A549 (cell line): ENCODE measurements at regions not wholly inside any gene's neighbourhood (a gene's known extent, or its start where the extent isn't known, plus 50 kb on each side); places are given as distances from the start of the nearest gene placed in this dataset.

Experiments used
- ATAC-seq, 2 experiments: fragments of 200-7000 bp in 1 of 2; fragments of >200 bp in 1 of 2; cut with Nextera tagmentation in 1 of 2; cut with Tn5 transposase in 1 of 2; 3 replicates each; pipeline versions ENCODE4 v1.8.0 to v1.9.1; 2018 to 2020; ENCODE audit warnings: mild to moderate bottlenecking in 1 of 2, moderate library complexity in 1 of 2
- CTCF ChIA-PET: fragments of 300-600 bp; sonication (Branson Sonifier 250); formaldehyde crosslinking; extraction: SDS; loops from one replicate; lab custom pipeline; 2021; ENCODE audit warnings: antibody characterized with exemption, inconsistent platforms; lab: Yijun Ruan, JAX
- POLR2A ChIA-PET: fragments of 350-600 bp; formaldehyde crosslinking; extraction: SDS; loops from one replicate; lab custom pipeline; 2021; ENCODE audit warnings: antibody characterized with exemption, inconsistent platforms; lab: Yijun Ruan, JAX
- DNase-seq, 2 experiments: peaks; one replicate each; pipeline versions ENCODE4 v3.0.0 to v3.0.0-alpha.2; 2011 to 2016; ENCODE audit warnings: low read depth in 1 of 2, low spot score in 1 of 2
- FAIRE-seq: peaks from 2 replicates; lab custom pipeline; 2011; peaks lifted over from hg19 to GRCh38; lab: Jason Lieb, UNC
- H3K27ac ChIP-seq, 2 experiments: fragments of >200 bp; sonication (Bioruptor Twin); formaldehyde crosslinking; 3 replicates each; pipeline ENCODE4 v1.5.1; 2016 to 2017
- H3K4me1 ChIP-seq: fragments of >200 bp; sonication (Bioruptor Twin); formaldehyde crosslinking; 3 replicates; pipeline ENCODE4 v1.6.1; 2016
- H3K4me2 ChIP-seq: fragments of >200 bp; sonication (Bioruptor Twin); formaldehyde crosslinking; 3 replicates; pipeline ENCODE4 v1.6.1; 2016
- H3K4me3 ChIP-seq: fragments of >200 bp; sonication (Bioruptor Twin); formaldehyde crosslinking; 3 replicates; pipeline ENCODE4 v1.5.1; 2016
- H3K9me3 ChIP-seq: fragments of >200 bp; sonication (Bioruptor Twin); formaldehyde crosslinking; 3 replicates; pipeline ENCODE4 v1.6.1; 2016
- BHLHE40 ChIP-seq: IDR thresholded peaks from 2 replicates; pipeline ENCODE4 v1.6.1; 2012; ENCODE audit warnings: low read depth, low read length, inconsistent platforms
- CBX2 ChIP-seq: fragments of 200-600 bp; sonication (generic); IDR thresholded peaks from 2 replicates; pipeline ENCODE4 v1.6.1; 2016; ENCODE audit warnings: low read depth, mild to moderate bottlenecking, borderline replicate concordance
- CEBPB ChIP-seq, 2 experiments: fragments of >200 bp in 1 of 2; sonication (Bioruptor Twin) in 1 of 2; formaldehyde crosslinking in 1 of 2; IDR thresholded peaks; 2 replicates each; pipeline ENCODE4 v1.6.1; 2012 to 2016
- CHD2 ChIP-seq: fragments of 150-350 bp; IDR thresholded peaks from 2 replicates; pipeline ENCODE4 v1.6.1; 2014; ENCODE audit warnings: low read length; ENCODE audit not compliant: partially characterized antibody
- E2F6 ChIP-seq: IDR thresholded peaks from 2 replicates; pipeline ENCODE4 v1.6.1; 2012; ENCODE audit warnings: low read depth, borderline replicate concordance
- EP300 ChIP-seq, 2 experiments: fragments of >200 bp; sonication (Bioruptor Twin); formaldehyde crosslinking; IDR thresholded peaks; 2 replicates in 1 of 2; 3 replicates in 1 of 2; pipeline ENCODE4 v1.6.1; 2016 to 2017
- FOXS1 ChIP-seq: fragments of 250-450 bp; sonication (Bioruptor Pico); IDR thresholded peaks from 2 replicates; pipeline ENCODE4 v1.5.0; 2020; ENCODE audit warnings: mild to moderate bottlenecking, moderate library complexity
- HDAC2 ChIP-seq: fragments of 200-600 bp; sonication (generic); IDR thresholded peaks from 2 replicates; pipeline ENCODE4 v1.6.1; 2016
- HEYL ChIP-seq: fragments of 250-450 bp; sonication (Bioruptor Pico); IDR thresholded peaks from 2 replicates; pipeline ENCODE4 v1.8.0; 2021; ENCODE audit warnings: mild to moderate bottlenecking, moderate library complexity
- HOXB13 ChIP-seq: fragments of 250-450 bp; sonication (Bioruptor Pico); IDR thresholded peaks from 2 replicates; pipeline ENCODE4 v1.5.0; 2020; ENCODE audit warnings: low read depth, mild to moderate bottlenecking, moderate library complexity
- JUN ChIP-seq, 2 experiments: fragments of >200 bp; sonication (Bioruptor Twin); formaldehyde crosslinking; IDR thresholded peaks; 2 replicates in 1 of 2; 3 replicates in 1 of 2; pipeline ENCODE4 v1.6.1; 2016 to 2017
- JUNB ChIP-seq: fragments of >200 bp; sonication (Bioruptor Twin); formaldehyde crosslinking; IDR thresholded peaks from 2 replicates; pipeline ENCODE4 v1.6.1; 2016
- KDM5A ChIP-seq: fragments of 200-600 bp; sonication (generic); IDR thresholded peaks from 2 replicates; pipeline ENCODE4 v1.6.1; 2016; ENCODE audit warnings: antibody characterized with exemption, mild to moderate bottlenecking
- MAFK ChIP-seq: fragments of 450-650 bp; IDR thresholded peaks from 2 replicates; pipeline ENCODE4 v1.6.1; 2014; ENCODE audit not compliant: partially characterized antibody
- MYC ChIP-seq: IDR thresholded peaks from 2 replicates; pipeline ENCODE4 v1.6.1; 2012; ENCODE audit warnings: mild to moderate bottlenecking, inconsistent platforms, low read length, improper control_type of control experiment, borderline replicate concordance
- NPAS2 ChIP-seq: fragments of 250-450 bp; sonication (Bioruptor Pico); IDR thresholded peaks from 2 replicates; pipeline ENCODE4 v1.8.0; 2022; ENCODE audit warnings: mild to moderate bottlenecking, moderate library complexity, borderline replicate concordance
- PHF8 ChIP-seq: fragments of 200-600 bp; sonication (generic); IDR thresholded peaks from 2 replicates; pipeline ENCODE4 v1.6.1; 2016; ENCODE audit warnings: low read depth, mild to moderate bottlenecking, antibody characterized with exemption, moderate library complexity, borderline replicate concordance
- POLR2AphosphoS2 ChIP-seq: conservative IDR thresholded peaks from 2 replicates; pipeline ENCODE4 v1.6.1; 2012; ENCODE audit warnings: low read length, improper control_type of control experiment, inconsistent platforms
- RAD21 ChIP-seq, 2 experiments: fragments of >200 bp in 1 of 2; sonication (Bioruptor Twin) in 1 of 2; formaldehyde crosslinking in 1 of 2; IDR thresholded peaks in 1 of 2; conservative IDR thresholded peaks in 1 of 2; 2 replicates in 1 of 2; 3 replicates in 1 of 2; pipeline ENCODE4 v1.6.1; 2012 to 2018; ENCODE audit warnings: inconsistent platforms in 1 of 2
- RARB ChIP-seq: fragments of 250-450 bp; sonication (Bioruptor Pico); IDR thresholded peaks from 2 replicates; pipeline ENCODE4 v1.8.0; 2021; ENCODE audit warnings: mild to moderate bottlenecking, moderate library complexity
- RCOR1 ChIP-seq: fragments of 150-350 bp; IDR thresholded peaks from 2 replicates; pipeline ENCODE4 v1.6.1; 2014; ENCODE audit warnings: antibody characterized with exemption, low read length, low read depth
- REST ChIP-seq: fragments of 200-600 bp; sonication (generic); IDR thresholded peaks from 2 replicates; pipeline ENCODE4 v1.6.1; 2016; ENCODE audit warnings: antibody characterized with exemption, mild to moderate bottlenecking, moderate library complexity
- SMC3 ChIP-seq: fragments of >200 bp; sonication (Bioruptor Twin); formaldehyde crosslinking; IDR thresholded peaks from 3 replicates; pipeline ENCODE4 v1.6.1; 2018; ENCODE audit warnings: inconsistent platforms
- SREBF2 ChIP-seq: fragments of 450-650 bp; IDR thresholded peaks from 2 replicates; pipeline ENCODE4 v1.6.1; 2014; ENCODE audit warnings: mild to moderate bottlenecking, moderate library complexity
- TFCP2L1 ChIP-seq: fragments of 250-450 bp; sonication (Bioruptor Pico); IDR thresholded peaks from 2 replicates; pipeline ENCODE4 v1.5.0; 2021; ENCODE audit warnings: mild to moderate bottlenecking
- ZC3H11A ChIP-seq: fragments of 450-650 bp; IDR thresholded peaks from 2 replicates; pipeline ENCODE4 v1.6.1; 2014; ENCODE audit warnings: antibody characterized with exemption, mild to moderate bottlenecking
- ZFP36 ChIP-seq: fragments of 450-650 bp; IDR thresholded peaks from 2 replicates; pipeline ENCODE4 v1.6.1; 2014; ENCODE audit warnings: borderline replicate concordance; ENCODE audit not compliant: partially characterized antibody
- ZNF302 ChIP-seq: fragments of 250-450 bp; sonication (Bioruptor Pico); IDR thresholded peaks from 2 replicates; pipeline ENCODE4 v1.9.0; 2021; ENCODE audit warnings: inconsistent platforms, mild to moderate bottlenecking, moderate library complexity
- ZSCAN20 ChIP-seq: fragments of 250-450 bp; sonication (Bioruptor Pico); IDR thresholded peaks from 2 replicates; pipeline ENCODE4 v1.8.0; 2022; ENCODE audit warnings: mild to moderate bottlenecking, moderate library complexity
- WGBS: methylation state at CpG from one replicate; pipeline ENCODE4 v1.1.6; 2017; ENCODE audit errors: missing lambda C conversion rate; 5-methylcytosine and 5-hydroxymethylcytosine counted together
- TF ChIP-seq, protein P1 (sequence below): fragments of 150-350 bp; IDR thresholded peaks from 2 replicates; pipeline ENCODE4 v1.6.1; 2014; ENCODE audit warnings: low read depth, mild to moderate bottlenecking, low read length

GRCh38 chr3:177351757-177352158 is 154.5 kb upstream of the TBL1XR1 start:
- Histone ChIP-seq H3K27ac (no peak overlapping the region), H3K4me3 (no peak overlapping the region)
- POLR2A ChIA-PET = no interaction called here
- TF ChIP-seq CBX2 (no peak), NPAS2 (no peak), BHLHE40 (no peak), MAFK (no peak), FOXS1 (CRISPR knock-in tag) (no peak), POLR2AphosphoS2 (no peak), HOXB13 (no peak), TFCP2L1 (no peak), EP300 (IDR thresholded peaks at IDR 0.05) (no peak), JUNB (no peak), KDM5A (no peak), RCOR1 (no peak), ZSCAN20 (CRISPR knock-in tag) (no peak), HEYL (no peak), JUN (IDR thresholded peaks at IDR 0.05) (no peak), PHF8 (no peak), ZNF302 (CRISPR knock-in tag) (no peak), CHD2 (no peak), SMC3 (no peak)
- TF ChIP-seq, protein P1, sequence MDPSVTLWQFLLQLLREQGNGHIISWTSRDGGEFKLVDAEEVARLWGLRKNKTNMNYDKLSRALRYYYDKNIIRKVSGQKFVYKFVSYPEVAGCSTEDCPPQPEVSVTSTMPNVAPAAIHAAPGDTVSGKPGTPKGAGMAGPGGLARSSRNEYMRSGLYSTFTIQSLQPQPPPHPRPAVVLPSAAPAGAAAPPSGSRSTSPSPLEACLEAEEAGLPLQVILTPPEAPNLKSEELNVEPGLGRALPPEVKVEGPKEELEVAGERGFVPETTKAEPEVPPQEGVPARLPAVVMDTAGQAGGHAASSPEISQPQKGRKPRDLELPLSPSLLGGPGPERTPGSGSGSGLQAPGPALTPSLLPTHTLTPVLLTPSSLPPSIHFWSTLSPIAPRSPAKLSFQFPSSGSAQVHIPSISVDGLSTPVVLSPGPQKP = no peak
- TF ChIP-seq, all 56 proteins: peak for 0
- ATAC-seq (no peak), FAIRE-seq (no peak), DNase-seq (no peak)
- Histone ChIP-seq H3K9me3 (no peaks in the 10 kb centered on the region), H3K4me1 (peaks cover 14% of the 10 kb centered on the region), H3K4me2 (no peak overlapping the region)
- 85% methylated on average over 3 of the region's 3 CpGs for WGBS
- CTCF ChIA-PET = no interaction called here

GRCh38 chr3:177352424-177352823 is 155.1 kb upstream of the TBL1XR1 start:
- no peak overlapping the region for H3K4me2 ChIP-seq
- no peak overlapping the region for H3K4me3 ChIP-seq
- DNase-seq (no peak), FAIRE-seq (no peak), ATAC-seq (no peak)
- ChIA-PET POLR2A (no interaction called here), CTCF (no interaction called here)
- peak overlapping the region in 1 of 2 experiments; percentile 31; a peak in 1 of 6 replicates for H3K27ac ChIP-seq
- peaks cover 14% of the 10 kb centered on the region for H3K4me1 ChIP-seq
- TF ChIP-seq CHD2 (no peak), TFCP2L1 (no peak), BHLHE40 (no peak), JUN (IDR thresholded peaks at IDR 0.05) (no peak), CBX2 (no peak), RARB (no peak), MYC (no peak), SREBF2 (no peak), RAD21 (conservative IDR thresholded peaks at IDR 0.05 in 1 of 2, IDR thresholded peaks at IDR 0.05 in 1 of 2) (no peak), REST (no peak), ZFP36 (no peak), CEBPB (IDR thresholded peaks at IDR 0.05) (no peak), ZC3H11A (no peak), E2F6 (no peak), PHF8 (no peak), HDAC2 (no peak)
- H3K9me3 ChIP-seq = no peaks in the 10 kb centered on the region
- WGBS = 85% methylated on average over 4 of the region's 4 CpGs
